Psoas muscle (tissue), 7 donors: ENCODE measurements at regions not wholly inside any gene's neighbourhood (a gene's known extent, or its start where the extent isn't known, plus 50 kb on each side); places are given as distances from the start of the nearest gene placed in this dataset.
"Not testable (repeated sequence)": the region's sequence is repeated elsewhere in the genome, so short reads cannot be mapped to it uniquely, and the experiment has no call there.

ENCODE experiments used
- ATAC-seq, 4 donors: fragments of 200-7000 bp; cut with Tn5 transposase; one replicate each; pipeline ENCODE4 v1.9.1; 2020; ENCODE audit warnings: moderate library complexity in 3 of 4, mild to moderate bottlenecking in 2 of 4
- DNase-seq, 2 donors: peaks; one replicate each; pipeline ENCODE4 v3.0.0-alpha.2; 2020
- H3K27ac ChIP-seq: fragments of 200-600 bp; one replicate; pipeline ENCODE4 v1.8.0; 2022
- H3K27me3 ChIP-seq, 3 donors: fragments of 200-600 bp in 1 of 3; one replicate each; pipeline versions ENCODE4 v1.6.1 to v1.8.0; 2013 to 2022; ENCODE audit warnings: low read length in 2 of 3, mild to moderate bottlenecking in 2 of 3, moderate library complexity in 1 of 3; ENCODE audit not compliant: insufficient read depth in 3 of 3
- H3K36me3 ChIP-seq, 2 donors: fragments of 200-600 bp in 1 of 2; one replicate each; pipeline versions ENCODE4 v1.6.1 to v1.8.0; 2013 to 2022; ENCODE audit warnings: low read depth in 1 of 2, mild to moderate bottlenecking in 1 of 2, moderate library complexity in 1 of 2; ENCODE audit not compliant: insufficient read depth in 1 of 2
- H3K4me1 ChIP-seq: fragments of 200-600 bp; one replicate; pipeline ENCODE4 v1.8.0; 2022
- H3K4me3 ChIP-seq: fragments of 200-600 bp; one replicate; pipeline ENCODE4 v1.8.0; 2022; ENCODE audit warnings: mild to moderate bottlenecking
- H3K9me3 ChIP-seq: fragments of 200-600 bp; one replicate; pipeline ENCODE4 v1.8.0; 2022
- CTCF ChIP-seq: fragments of 200-600 bp; IDR thresholded peaks from one replicate; pipeline ENCODE4 v1.8.0; 2022; ENCODE audit warnings: antibody characterized with exemption
- WGBS, 3 donors: extraction: QIAGEN DNeasy Blood & Tissue Kit; methylation state at CpG; one replicate each; pipeline versions ENCODE4 v1.1.6 to v1.1.7; 2013; 5-methylcytosine and 5-hydroxymethylcytosine counted together
- intact Hi-C, 2 donors: fragments of 100-400 bp; cut with DNase I; formaldehyde crosslinking; loops; one replicate each; pipeline versions ENCODE4 v1.11.0 to v1.14.2; 2022
- donor health status: healthy with polysubstance abuse.
- donor health status: DM: no; HTN: no; CAD: no; lungs with moderate emphysema.
- donor health status: Bipolar disorder and iron deficiency.
- donor health status: healthy.
- donor health status: DM: yes; HTN: yes; CAD: no.
- donor health status: DM: no; HTN: no; CAD: no.
- donor health status: DM: yes; HTN: yes; CAD: no.

GRCh38 chr6:11419763-11420453, 117.6 kb upstream of the TMEM170B start:
- TF ChIP-seq CTCF: no peak
- intact Hi-C loops: no loop called here
- H3K9me3 ChIP-seq: no peaks in the 10 kb centered on the region
- no peak overlapping the region for H3K27ac ChIP-seq
- DNase-seq (no peak), ATAC-seq (no peak)
- H3K27me3 ChIP-seq: no peaks in the 10 kb centered on the region
- H3K4me3 ChIP-seq: no peak overlapping the region
- no peaks in the 10 kb centered on the region for H3K36me3 ChIP-seq
- peaks cover 1% of the 10 kb centered on the region for H3K4me1 ChIP-seq

- Histone ChIP-seq H3K4me3 (no peak overlapping the region), H3K27me3 (no peaks in the 10 kb centered on the region), H3K36me3 (no peaks in the 10 kb centered on the region), H3K9me3 (no peaks in the 10 kb centered on the region), H3K4me1 (no peaks in the 10 kb centered on the region), H3K27ac (no peak overlapping the region)
- 67 to 72% (median 69%) methylated on average over 2 of the region's 2 CpGs for WGBS, 3 donors
- ATAC-seq (no peak), DNase-seq (no peak)
- no peak for TF ChIP-seq CTCF
- intact Hi-C loops: no loop called here
These were observed 119.2 kb upstream of the TMEM170B start for GRCh38 chr6:11418290-11418905.

- no peak for TF ChIP-seq CTCF
- H3K27ac ChIP-seq: no peak overlapping the region
- no peaks in the 10 kb centered on the region for H3K36me3 ChIP-seq
- H3K4me3 ChIP-seq: no peak overlapping the region
- no peaks in the 10 kb centered on the region for H3K9me3 ChIP-seq
- ATAC-seq: no peak
- 94 to 96% (median 95%) methylated on average over 42 to 54 of the region's 54 CpGs for WGBS, 3 donors
- no peaks in the 10 kb centered on the region for H3K4me1 ChIP-seq
- H3K27me3 ChIP-seq: no peaks in the 10 kb centered on the region
- no peak for DNase-seq
- intact Hi-C loops: no loop called here
These were observed 120.5 kb upstream of the TMEM170B start for GRCh38 chr6:11416936-11417576.

- ATAC-seq, DNase-seq, H3K27me3 ChIP-seq, H3K27ac ChIP-seq, H3K4me1 ChIP-seq, H3K9me3 ChIP-seq, intact Hi-C loops, H3K36me3 ChIP-seq, H3K4me3 ChIP-seq: not testable (repeated sequence)
- WGBS, 3 donors: 82 to 83% (median 82%) methylated on average over 7 of the region's 7 CpGs
These were observed 121.2 kb upstream of the TMEM170B start for GRCh38 chr6:11416099-11416935.

GRCh38 chr6:11415557-11415956, 122.0 kb upstream of the TMEM170B start:
- no peak overlapping the region for H3K4me3 ChIP-seq
- H3K36me3 ChIP-seq: no peaks in the 10 kb centered on the region
- ATAC-seq: no peak
- intact Hi-C loops: no loop called here
- no peak for TF ChIP-seq CTCF
- no peaks in the 10 kb centered on the region for H3K27me3 ChIP-seq
- no peak overlapping the region for H3K27ac ChIP-seq
- no peak for DNase-seq
- no peaks in the 10 kb centered on the region for H3K9me3 ChIP-seq
- no peaks in the 10 kb centered on the region for H3K4me1 ChIP-seq
- WGBS, 3 donors: 91 to 95% (median 95%) methylated on average over 7 of the region's 7 CpGs
